GM18511 (cell line): ENCODE measurements at regions not wholly inside any gene's neighbourhood (a gene's known extent, or its start where the extent isn't known, plus 50 kb on each side); places are given as distances from the start of the nearest gene placed in this dataset.
"Not testable (repeated sequence)": the region's sequence is repeated elsewhere in the genome, so short reads cannot be mapped to it uniquely, and the experiment has no call there.

Experiments used
- ATAC-seq: cut with Tn5 transposase; IDR thresholded peaks from one replicate; pipeline ENCODE4 v1.9.1; 2021; ENCODE audit warnings: mild to moderate bottlenecking, moderate library complexity; ENCODE audit not compliant: unreplicated experiment

DNA sequence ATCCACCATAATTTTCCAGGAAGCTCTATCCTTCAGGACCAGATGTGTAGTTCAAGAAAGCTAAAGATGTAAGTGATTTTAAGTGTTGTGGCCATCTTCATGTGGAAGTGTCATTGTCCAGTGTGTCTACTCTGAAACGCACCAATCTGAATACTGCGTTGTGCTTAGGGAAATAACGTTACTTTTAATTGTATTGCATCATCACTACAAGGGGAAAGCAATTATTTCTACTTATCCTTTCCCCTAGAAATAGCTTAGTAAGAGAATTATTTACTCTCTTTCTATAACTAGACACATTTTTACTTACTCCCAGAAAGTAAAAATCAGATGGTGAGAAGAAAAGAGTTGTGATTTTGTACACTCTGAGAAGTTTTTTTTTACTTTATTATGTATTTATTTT lies 102.4 kb upstream of the DLGAP1 start:
- ATAC-seq, result no peak

DNA sequence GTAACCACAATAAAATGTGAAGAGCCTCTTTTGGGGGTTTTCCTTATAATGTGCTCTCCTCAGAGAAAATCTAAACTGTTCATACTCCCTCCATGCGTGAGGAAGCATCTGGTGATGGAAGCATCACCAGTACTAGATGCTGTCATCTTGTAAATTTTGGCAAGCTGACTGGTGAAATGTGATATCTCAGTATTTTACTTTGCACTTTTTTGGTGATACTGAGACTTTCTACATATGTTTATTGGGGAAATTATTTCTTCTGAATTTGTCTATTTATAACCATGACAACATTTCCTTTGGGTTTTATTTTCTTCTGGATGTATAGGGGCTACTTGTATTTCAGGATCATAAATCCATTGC lies 95.9 kb upstream of the DLGAP1 start:
- no peak for ATAC-seq

DNA sequence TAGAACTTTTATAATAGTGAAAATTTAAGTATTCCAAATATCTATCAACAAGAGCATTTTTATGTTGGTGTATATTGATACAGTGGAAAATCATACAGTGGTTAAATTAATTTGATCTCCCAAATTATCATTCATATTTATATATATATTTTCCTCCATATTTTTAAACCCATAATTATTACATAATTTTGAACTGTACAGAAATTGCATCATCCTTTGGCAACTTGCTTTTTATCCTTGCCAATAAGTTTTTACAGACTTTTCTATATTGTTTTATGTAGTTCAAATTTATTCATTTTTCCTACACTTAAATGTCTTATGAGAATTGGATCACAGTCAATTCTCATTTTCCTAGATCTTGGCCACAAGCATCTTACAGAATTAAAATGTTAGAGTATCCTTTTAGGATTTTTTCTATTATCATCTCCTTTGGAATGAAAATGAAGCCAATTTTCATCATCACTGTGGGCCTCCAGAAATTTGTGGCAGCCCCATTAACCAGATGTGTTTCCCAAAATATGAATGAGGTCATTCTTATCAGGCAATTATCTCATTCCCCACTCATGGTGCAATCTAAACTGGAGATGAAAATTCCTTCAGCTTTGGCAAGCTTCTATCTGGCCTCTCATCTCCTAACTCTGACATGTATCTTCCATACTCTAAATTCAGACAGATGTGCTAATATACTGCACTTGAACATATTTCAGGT lies 94.2 kb upstream of the DLGAP1 start:
- ATAC-seq, result no peak

DNA sequence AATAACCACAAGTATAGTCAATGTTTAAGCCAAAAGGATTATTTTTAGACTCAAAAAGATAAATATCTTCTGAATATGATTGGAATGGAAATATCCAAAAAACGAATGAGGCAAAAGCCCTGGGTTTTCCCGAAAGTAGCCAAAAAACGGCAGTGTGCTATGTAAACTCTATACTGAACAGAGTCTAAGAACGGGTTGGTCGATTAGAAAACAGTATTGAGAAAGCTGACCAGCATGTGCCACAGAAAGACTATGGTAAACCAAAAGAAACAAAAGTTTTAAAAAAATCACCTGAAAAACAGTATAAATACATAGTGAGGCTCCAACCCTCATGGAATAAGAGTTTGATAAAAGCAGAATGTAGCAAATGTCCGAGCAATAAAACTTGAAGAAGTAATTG lies 92.0 kb upstream of the DLGAP1 start:
- no peak for ATAC-seq

DNA sequence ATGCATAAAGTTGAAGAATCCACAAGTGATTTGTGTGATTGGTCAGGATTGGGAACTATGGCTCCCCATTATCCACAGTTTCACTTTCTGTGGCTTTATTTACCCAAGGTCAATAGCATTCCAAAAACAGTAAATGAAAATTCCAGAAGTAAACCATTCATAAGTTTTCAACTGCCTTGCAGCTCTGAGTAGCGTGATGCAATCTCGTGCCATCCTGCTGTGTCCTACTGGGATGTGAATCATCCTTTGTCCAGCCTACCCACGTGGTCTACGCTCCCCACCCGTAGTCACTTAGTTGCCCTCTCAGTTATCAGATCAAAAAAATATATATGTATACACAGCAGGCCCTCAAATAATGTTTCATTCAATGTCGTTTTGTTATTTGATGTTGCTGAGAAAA lies 89.0 kb upstream of the DLGAP1 start:
- ATAC-seq, result no peak

DNA sequence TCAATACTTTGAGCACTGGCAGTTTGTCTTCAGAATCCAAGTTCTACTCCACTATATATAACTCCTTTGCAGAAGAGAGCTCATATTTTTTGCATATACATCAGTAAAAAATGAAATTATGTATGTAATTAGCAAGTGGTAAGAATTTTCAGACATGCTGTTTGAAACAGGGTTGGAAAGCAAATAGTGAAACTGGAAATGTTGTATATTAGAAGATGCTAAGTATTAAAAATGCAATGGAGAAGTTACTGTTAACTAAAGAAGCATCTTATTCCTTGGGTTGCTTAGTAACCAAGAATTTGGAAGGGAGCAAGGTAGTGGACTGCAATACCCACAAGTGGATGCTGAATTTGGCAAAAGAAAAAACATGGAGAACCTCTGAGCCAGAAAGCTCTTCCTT lies 88.6 kb upstream of the DLGAP1 start:
- no peak for ATAC-seq

DNA sequence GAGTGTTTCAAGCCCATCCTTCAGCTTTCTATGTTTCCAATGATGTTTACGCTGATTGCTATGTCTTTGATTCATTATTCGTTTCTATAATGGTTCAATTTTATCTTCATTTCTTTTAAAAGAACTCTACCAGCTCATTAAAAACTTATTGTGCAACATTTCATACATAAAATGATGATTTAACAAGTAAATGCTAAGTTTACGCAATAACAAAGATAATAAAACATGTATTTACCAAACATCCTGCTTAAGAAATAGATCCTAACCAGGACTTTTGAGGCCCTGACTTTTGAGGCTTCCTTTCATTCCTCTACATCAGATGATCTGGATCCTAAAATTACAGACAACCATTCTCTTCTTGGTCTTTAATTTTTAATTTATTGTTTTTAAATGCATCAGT lies 86.5 kb upstream of the DLGAP1 start:
- ATAC-seq, result no peak

DNA sequence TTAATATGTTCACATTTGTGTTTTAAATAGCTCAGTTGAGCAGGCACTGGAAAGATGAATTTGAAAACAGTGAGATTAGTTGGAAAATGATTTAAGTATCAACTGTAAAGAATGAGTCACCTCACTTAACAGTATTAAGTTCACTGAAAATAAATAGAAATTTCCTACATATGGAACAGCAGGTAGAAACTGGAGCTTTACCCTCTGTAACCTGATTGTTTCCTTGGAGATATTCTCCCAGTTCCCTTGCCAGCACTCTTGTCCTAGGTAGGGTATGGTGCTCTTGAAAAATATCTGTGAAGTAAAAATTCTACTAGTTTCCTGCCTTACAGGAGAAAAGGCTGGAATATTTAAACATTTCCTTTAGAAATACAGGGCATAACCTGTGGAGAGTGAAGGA lies 81.3 kb upstream of the DLGAP1 start:
- ATAC-seq, result no peak

DNA sequence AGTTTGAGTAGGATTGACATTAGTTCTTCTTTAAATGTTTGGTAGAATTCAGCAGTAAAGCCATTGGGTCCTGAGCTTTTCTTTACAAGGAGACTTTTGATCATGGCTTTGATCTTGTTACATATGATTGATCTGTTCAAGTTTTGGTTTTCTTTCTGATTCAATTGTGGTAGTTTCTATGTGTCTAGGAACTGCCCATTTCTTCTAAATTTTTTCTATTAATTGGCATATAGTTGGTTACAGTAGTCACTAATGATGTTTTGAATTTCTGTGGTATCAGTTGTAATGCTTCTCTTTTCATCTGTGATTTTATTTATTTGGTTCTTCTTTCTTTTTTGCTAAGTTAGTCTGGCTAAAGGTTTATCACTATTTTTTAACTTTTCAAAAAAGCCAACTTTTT lies 73.3 kb upstream of the DLGAP1 start:
- ATAC-seq, result no peak

DNA sequence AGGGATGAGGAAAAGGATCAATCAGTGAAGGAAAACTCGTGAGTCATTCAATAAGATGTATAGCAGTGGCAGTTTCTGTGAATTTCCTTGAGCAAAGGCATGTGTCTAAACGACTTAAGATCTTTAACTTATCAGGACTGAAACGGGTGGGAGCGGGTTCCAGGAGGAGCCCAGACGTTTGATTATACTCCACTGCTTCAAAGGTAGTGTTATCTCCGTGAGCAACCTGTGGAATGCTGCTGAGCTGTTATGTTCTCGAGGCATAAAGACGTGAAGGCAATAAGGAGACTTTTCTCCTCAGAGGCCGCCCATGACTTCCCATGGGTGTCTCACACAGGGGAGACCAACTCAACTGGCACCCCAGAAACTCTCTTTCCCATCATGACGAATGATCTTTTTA lies 72.7 kb upstream of the DLGAP1 start:
- not testable (repeated sequence) for ATAC-seq

DNA sequence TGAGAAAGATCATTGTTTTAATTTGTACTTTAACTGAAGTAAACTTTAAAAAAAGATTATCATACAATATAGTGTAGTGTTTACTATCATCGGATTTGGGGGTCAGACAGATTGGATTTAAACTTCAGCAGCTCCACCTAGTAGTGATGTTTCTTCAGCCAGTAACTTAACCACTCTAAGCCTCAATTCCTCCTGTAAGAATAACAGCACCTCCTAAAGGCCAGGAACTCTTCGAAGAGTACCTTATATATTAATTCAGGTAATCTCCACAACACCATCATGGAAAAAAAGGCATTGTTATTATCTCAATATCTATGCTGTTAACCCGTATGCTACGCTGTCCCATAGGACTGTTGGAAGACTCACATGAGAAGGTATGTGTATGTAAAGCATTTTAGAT lies 69.0 kb upstream of the DLGAP1 start:
- ATAC-seq, result no peak

DNA sequence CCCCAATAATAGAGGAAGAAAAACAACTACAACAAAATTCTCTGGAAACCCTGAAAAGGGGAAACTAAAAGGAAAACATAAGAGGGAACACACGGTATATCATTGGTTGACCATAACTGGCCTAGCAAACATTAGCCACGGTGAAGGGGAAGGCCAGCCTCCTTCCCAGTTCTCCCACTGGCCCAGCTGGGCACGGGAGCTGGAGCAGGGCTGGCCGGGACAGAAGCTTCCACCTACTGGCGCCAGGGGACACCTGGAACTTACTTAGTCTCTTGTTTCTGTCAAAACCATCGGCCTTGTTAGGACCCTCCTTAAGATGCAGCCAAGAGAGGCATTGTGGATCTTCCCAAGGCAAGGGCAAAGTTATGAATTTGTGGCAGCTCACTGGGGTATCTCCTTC lies 56.1 kb upstream of the DLGAP1 start:
- no peak for ATAC-seq

DNA sequence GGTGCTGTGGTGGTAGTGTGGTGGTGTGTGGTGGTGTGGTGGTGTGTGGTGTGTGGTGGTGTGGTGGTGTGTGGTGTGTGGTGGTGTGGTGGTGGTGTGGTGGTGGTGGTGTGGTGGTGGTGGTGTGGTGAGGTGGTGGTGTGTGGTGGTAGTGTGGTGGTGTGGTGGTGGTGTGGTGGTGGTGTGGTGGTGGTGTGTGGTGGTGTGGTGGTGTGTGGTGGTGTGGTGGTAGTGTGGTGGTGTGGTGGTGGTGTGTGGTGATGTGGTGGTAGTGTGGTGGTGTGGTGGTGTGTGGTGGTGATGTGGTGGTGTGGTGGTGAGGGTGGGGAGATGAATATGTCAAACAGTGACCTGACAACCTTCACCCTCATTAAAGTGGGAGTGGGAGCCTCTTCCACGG lies 55.6 kb upstream of the DLGAP1 start:
- no peak for ATAC-seq

DNA sequence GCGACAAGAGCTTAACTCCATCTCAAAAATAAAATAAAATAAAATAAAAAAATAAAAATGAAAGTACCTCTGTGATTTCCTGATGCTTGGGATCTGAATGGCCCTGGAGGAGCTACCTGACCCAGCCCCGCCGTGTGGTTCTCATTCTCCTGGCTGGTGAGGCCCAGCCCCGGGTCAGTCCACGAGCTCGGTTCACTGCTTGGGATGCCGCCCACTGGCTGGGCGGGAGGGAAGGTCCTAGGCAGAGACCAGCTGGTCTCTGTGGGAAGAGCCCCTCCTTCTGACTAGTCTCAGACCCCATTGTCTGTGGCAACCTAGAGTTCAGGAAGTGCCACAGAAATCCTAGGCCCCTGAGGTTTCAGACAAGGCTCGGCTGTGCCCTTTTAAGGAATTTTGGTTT lies 55.1 kb upstream of the DLGAP1 start:
- ATAC-seq, result no peak
